ACC112 (cell line): ENCODE measurements at regions not wholly inside any gene's neighbourhood (a gene's known extent, or its start where the extent isn't known, plus 50 kb on each side); places are given as distances from the start of the nearest gene placed in this dataset.

Source experiments
- H2AFZ ChIP-seq: fragments of 200-600 bp; sonication (generic); one replicate; pipeline ENCODE4 v1.6.0; 2017; ENCODE audit warnings: antibody characterized with exemption, low read length; ENCODE audit not compliant: unreplicated experiment
- H3K27ac ChIP-seq: fragments of 200-600 bp; sonication (generic); 2 replicates; pipeline ENCODE4 v1.5.1; 2014; ENCODE audit warnings: low read depth, mild to moderate bottlenecking, antibody characterized with exemption, low read length, moderate library complexity
- H3K27me3 ChIP-seq: fragments of 200-600 bp; sonication (generic); 2 replicates; pipeline ENCODE4 v1.6.1; 2014; ENCODE audit warnings: mild to moderate bottlenecking, antibody characterized with exemption, low read length, moderate library complexity, mixed read lengths; ENCODE audit not compliant: insufficient read depth
- H3K36me3 ChIP-seq: fragments of 200-600 bp; sonication (generic); 2 replicates; pipeline ENCODE4 v1.6.1; 2016; ENCODE audit warnings: mild to moderate bottlenecking, antibody characterized with exemption, low read length, moderate library complexity, mixed read lengths; ENCODE audit not compliant: insufficient read depth
- H3K4me1 ChIP-seq: fragments of 200-600 bp; sonication (generic); one replicate; pipeline ENCODE4 v1.6.1; 2016; ENCODE audit warnings: low read length, mixed read lengths; ENCODE audit not compliant: insufficient read depth, unreplicated experiment, control insufficient read depth
- H3K4me3 ChIP-seq: fragments of 200-600 bp; sonication (generic); 2 replicates; pipeline ENCODE4 v1.5.1; 2014; ENCODE audit warnings: mild to moderate bottlenecking, low read depth, low read length
- H3K79me2 ChIP-seq: fragments of 200-600 bp; sonication (generic); one replicate; pipeline ENCODE4 v1.6.0; 2016; ENCODE audit warnings: low read length; ENCODE audit not compliant: control insufficient read depth, unreplicated experiment, insufficient read depth

DNA sequence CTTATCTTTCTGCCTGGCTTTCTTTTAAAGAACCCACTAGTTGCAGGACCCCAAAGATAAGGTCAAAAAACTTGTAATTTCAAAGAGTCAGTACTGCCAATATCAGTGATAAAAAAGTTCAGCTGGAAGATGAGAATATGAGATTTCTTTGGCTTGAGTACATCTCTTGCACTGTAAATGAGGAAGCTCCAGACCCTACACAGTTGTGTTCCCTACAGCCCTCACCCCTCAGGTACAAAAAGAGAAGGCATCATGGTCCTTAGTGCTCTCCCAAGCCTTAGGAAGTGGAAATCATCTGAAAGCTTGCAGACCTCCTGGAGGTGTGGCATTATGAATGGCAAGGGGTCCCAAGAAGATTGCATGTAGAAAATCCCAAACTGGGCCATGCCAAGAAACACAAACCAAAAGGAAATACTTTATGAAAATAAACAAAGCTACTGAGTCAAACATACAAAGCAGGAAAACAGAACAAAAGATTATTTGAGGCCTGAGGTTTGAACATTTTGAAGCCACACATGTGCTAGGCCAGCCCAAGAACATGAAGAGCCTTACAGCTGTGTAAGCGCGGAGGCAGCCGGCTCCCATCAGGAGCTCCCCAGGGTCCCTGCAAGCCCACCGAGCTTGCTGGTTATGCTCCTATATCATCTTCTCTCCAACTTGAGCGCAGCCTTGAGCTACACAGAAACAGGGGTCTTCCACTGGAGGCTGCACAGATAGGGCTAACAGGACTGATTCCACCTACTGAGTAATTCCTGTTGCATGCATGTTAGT is 217.0 kb downstream of the OSR1 start:
- Histone ChIP-seq H3K79me2 (no peaks in the 10 kb centered on the region), H3K4me1 (peaks cover 71% of the 10 kb centered on the region), H3K36me3 (no peaks in the 10 kb centered on the region), H2AFZ (no peak overlapping the region), H3K27me3 (no peaks in the 10 kb centered on the region), H3K27ac (peak overlapping the region; percentile 83), H3K4me3 (0 out of 2 replicates have a peak overlapping the region, but pooled peaks have one; percentile 7)

- Histone ChIP-seq H3K36me3 (no peaks in the 10 kb centered on the region), H2AFZ (peak overlapping the region; percentile 0), H3K79me2 (no peaks in the 10 kb centered on the region), H3K4me3 (0 out of 2 replicates have a peak overlapping the region, but pooled peaks have one; percentile 7), H3K27ac (peak overlapping the region; percentile 83), H3K27me3 (no peaks in the 10 kb centered on the region), H3K4me1 (peaks cover 73% of the 10 kb centered on the region)
Observed at GRCh38 chr2:19140463-19141208, 217.8 kb downstream of the OSR1 start.

GRCh38 chr2:19139386-19139785 is 219.0 kb downstream of the OSR1 start:
- Histone ChIP-seq H3K27ac (0 out of 2 replicates have a peak overlapping the region, but pooled peaks have one; percentile 10), H3K36me3 (no peaks in the 10 kb centered on the region), H2AFZ (no peak overlapping the region)

DNA sequence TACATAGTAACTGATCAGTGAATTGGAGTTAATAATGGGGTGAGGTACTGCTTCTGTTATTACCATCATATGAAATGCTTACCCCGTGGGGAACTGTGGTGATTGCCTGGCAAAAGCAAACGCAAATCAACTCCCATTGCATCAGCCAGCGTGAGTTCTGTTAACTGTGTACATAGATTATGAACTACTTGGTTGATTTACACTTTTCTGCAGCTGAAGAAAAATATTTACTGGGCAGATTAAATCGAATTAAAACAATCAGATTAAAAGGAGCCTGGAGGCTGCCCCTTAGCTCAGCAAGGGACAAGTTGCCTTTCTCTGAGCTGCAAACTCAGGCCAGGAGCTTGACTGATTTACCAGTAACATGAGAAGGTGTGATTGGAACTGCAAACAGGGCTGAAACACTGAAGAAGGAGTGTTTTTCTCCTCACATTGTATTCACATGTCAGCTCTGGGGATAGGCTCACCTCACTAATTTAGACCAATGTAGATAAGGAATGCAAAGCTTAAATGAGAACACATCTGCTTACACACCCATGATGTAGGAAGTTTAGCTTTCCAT is 220.1 kb downstream of the OSR1 start:
- Histone ChIP-seq H3K27me3 (no peaks in the 10 kb centered on the region), H3K79me2 (no peaks in the 10 kb centered on the region), H3K4me1 (peaks cover 63% of the 10 kb centered on the region), H3K36me3 (no peaks in the 10 kb centered on the region), H2AFZ (no peak overlapping the region), H3K4me3 (no peak overlapping the region), H3K27ac (no peak overlapping the region)

More at GRCh38 chr2:19139386-19139785, 219.0 kb downstream of the OSR1 start:
- Histone ChIP-seq H3K4me1 (peaks cover 73% of the 10 kb centered on the region), H3K4me3 (no peak overlapping the region), H3K27me3 (no peaks in the 10 kb centered on the region), H3K79me2 (no peaks in the 10 kb centered on the region)

DNA sequence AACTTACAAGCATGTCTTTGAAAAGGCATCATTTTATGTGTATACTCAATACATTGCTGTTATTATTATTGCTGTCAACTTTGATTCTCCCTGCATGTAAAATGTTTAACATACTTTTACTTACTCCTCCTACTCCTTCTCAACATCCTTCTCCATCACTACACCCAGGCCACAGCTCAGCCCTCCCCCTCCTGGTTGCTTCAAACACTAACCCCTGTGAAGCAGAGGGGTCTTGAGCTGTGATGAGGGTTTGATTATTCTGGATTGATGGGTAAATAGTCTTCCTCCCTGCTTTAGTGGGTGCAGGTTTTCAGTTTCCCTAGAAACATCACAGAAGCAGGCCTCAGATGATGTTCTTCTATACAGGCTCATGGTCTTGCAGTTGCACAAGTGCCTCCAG is 221.0 kb downstream of the OSR1 start:
- no peaks in the 10 kb centered on the region for H3K79me2 ChIP-seq
- no peak overlapping the region for H3K4me3 ChIP-seq
- peaks cover 55% of the 10 kb centered on the region for H3K4me1 ChIP-seq
- H3K27ac ChIP-seq: no peak overlapping the region
- no peaks in the 10 kb centered on the region for H3K36me3 ChIP-seq
- no peaks in the 10 kb centered on the region for H3K27me3 ChIP-seq
- no peak overlapping the region for H2AFZ ChIP-seq

GRCh38 chr2:19132967-19133366 is 225.5 kb downstream of the OSR1 start:
- Histone ChIP-seq H3K36me3 (no peaks in the 10 kb centered on the region), H3K4me3 (no peak overlapping the region), H2AFZ (no peak overlapping the region), H3K27me3 (no peaks in the 10 kb centered on the region), H3K4me1 (peaks cover 35% of the 10 kb centered on the region), H3K27ac (no peak overlapping the region), H3K79me2 (no peaks in the 10 kb centered on the region)

GRCh38 chr2:19131871-19132270 is 226.6 kb downstream of the OSR1 start:
- H3K4me1 ChIP-seq: peaks cover 25% of the 10 kb centered on the region
- no peak overlapping the region for H3K27ac ChIP-seq

GRCh38 chr2:19128148-19128547 is 230.3 kb downstream of the OSR1 start:
- Histone ChIP-seq H3K27me3 (no peaks in the 10 kb centered on the region), H3K79me2 (no peaks in the 10 kb centered on the region), H3K4me3 (no peak overlapping the region), H3K36me3 (no peaks in the 10 kb centered on the region), H3K4me1 (peaks cover 42% of the 10 kb centered on the region), H2AFZ (no peak overlapping the region), H3K27ac (no peak overlapping the region)

More at GRCh38 chr2:19131871-19132270, 226.6 kb downstream of the OSR1 start:
- Histone ChIP-seq H3K4me3 (no peak overlapping the region), H3K27me3 (no peaks in the 10 kb centered on the region), H3K79me2 (no peaks in the 10 kb centered on the region), H2AFZ (no peak overlapping the region), H3K36me3 (no peaks in the 10 kb centered on the region)

DNA sequence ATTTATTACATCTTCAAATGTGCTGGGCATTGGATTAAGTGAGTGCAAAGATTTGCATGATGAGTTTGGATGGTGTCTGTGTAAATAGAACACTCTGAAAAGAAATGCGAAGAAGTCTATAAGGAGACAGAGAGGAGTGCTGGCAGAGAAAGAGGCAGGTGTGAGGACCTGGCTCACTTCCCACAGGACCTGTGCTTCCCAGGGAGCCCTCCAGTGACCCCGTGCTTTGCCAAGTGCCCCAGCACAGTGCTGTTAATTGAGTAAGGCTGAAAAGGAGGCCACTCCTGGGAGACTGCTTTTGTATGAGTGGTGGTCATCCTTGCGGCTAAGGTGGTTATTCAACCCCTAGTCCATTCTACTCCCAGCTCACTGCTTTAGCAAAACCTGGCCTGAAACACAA is 230.8 kb downstream of the OSR1 start:
- peaks cover 46% of the 10 kb centered on the region for H3K4me1 ChIP-seq
- H3K27me3 ChIP-seq: no peaks in the 10 kb centered on the region
- no peaks in the 10 kb centered on the region for H3K79me2 ChIP-seq
- H3K4me3 ChIP-seq: no peak overlapping the region
- H3K36me3 ChIP-seq: no peaks in the 10 kb centered on the region
- H2AFZ ChIP-seq: no peak overlapping the region
- H3K27ac ChIP-seq: no peak overlapping the region

DNA sequence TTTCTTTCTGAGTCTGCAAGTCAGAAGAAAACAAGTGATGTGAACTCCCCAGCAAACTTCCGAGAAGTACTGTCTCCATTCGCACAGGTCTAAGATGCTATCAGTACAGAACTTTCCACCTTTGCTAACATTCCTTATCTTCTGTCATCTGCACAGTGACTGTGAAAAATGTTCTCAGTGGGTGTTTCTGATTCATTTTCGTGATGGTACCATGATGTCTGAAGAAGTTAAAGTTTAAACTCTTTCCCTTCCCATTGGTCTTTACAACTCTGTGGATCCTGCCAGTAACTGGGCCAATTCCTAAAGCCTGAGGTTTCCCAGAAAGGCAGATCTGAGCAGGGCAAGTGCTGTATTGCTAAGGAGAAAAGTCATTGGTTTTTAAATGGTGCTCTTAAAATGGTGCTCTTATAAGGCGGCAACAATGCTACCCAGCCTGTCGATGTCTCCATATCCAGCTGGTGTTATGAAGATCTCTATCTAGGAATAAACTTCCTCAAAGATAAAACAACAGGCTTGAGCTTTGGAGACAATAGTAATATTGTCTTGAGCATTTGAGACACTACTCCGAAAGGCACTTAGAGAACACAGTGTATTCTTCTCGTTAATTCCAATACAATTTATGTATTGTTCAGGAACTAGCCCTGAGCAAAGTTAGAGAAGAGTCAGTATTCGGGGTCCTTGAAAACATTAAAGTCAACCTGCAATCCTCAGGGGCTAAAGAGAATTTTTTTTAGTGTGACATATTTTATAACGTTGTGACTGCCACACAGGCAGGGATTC is 232.3 kb downstream of the OSR1 start:
- H3K4me1 ChIP-seq: peaks cover 54% of the 10 kb centered on the region
- H3K4me3 ChIP-seq: no peak overlapping the region
- H2AFZ ChIP-seq: no peak overlapping the region
- H3K27me3 ChIP-seq: no peaks in the 10 kb centered on the region
- no peaks in the 10 kb centered on the region for H3K36me3 ChIP-seq
- H3K27ac ChIP-seq: no peak overlapping the region
- no peaks in the 10 kb centered on the region for H3K79me2 ChIP-seq
